HG02840 (cell line): ENCODE measurements at regions not wholly inside any gene's neighbourhood (a gene's known extent, or its start where the extent isn't known, plus 50 kb on each side); places are given as distances from the start of the nearest gene placed in this dataset.
"Not testable (repeated sequence)": the region's sequence is repeated elsewhere in the genome, so short reads cannot be mapped to it uniquely, and the experiment has no call there.

Experiments
- ATAC-seq: cut with Tn5 transposase; IDR thresholded peaks from one replicate; pipeline ENCODE4 v1.9.1; 2021; ENCODE audit warnings: mild to moderate bottlenecking, moderate library complexity, moderate number of reproducible peaks; ENCODE audit not compliant: unreplicated experiment, low FRiP score

DNA sequence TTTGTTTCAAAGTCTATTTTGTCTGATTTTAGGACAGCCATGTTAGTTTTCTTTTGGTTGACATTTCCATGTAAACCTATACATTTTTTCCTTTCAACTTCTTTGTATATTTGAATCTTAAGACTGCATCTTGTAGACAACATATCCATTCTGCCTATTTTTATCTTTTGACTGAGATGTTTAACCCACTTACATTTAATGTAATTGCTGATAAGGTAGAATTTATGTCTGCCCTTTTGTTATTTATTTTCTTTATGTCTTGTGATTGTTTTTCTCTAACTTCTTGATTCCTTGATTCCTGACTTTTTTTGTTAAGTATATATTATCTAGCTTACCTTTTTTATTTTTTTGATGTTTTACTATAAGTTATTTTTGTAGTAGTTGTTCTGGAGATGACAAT, 542.5 kb downstream of the SUCLG1 start:
- no peak for ATAC-seq

DNA sequence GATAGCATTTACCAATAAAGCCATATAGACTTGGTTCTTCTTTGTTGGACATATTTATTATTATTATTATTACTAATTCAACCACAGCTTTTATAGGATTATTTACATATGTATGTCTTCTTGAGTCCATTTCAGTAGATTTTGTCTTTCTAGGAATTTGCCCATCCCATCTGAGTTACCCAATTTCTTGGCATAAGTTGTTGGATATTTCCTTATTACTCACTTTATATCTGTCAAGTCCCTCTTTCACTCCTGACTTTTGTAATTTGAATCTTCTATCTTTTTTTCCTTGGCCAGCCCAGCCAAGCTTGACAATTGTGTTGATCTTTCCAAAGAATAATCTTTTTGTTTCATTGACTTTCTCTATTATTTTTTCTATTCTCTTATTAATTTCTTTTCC, 543.7 kb downstream of the SUCLG1 start:
- no peak for ATAC-seq

DNA sequence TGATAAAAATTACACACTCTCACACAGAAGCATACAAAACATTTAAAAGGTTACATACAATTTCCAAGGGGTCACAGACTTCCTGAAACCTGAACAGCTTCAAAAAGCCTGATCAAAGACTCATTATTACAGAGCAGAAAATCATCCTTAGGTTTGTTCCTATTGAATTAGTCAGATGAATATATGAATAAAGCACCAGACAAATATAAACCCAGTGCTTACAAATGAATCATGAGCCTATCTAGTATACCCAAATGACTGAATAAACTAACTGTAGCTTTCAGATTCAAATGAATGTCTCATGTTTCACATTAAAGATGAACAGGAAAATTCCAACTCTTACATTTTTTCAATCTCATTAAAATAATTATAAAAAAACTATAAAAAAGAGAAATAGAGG, 550.3 kb downstream of the SUCLG1 start:
- no peak for ATAC-seq

DNA sequence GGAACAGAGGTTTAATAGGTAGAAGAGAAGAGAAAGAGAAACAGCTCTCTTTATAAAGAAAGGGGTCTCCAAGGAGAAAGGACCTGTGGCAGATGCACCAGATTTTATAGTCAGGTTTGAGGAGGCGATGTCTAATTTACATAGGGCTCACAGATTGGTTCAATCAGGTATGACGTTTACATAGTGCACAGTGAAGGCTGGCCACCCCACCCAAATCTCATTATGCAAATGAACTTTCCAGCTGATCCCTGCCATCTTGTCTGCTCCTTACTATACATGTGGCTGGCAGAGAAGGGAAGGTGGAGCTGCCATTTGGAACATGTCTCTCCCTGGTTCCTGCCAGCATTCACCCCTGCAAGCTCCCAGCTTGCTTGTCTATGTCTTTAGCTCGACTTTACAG, 557.8 kb downstream of the SUCLG1 start:
- no peak for ATAC-seq

DNA sequence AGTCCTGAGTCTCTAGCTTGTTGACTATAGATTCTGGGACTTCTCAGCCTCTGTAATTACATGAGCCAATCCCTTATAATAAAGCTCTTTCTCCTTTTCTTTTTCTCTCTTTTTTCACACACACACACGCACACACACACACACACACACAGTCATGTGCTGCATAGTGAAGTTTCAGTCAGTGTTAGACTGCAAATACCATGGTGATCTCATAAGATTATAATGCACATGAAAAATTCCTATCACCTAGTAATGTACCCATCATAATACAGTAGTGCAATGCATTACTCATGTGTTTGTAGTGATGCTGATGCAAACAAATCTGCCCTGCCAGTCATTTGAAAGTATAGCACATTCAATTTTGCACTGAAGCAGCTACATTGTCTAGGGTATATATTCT, 558.2 kb downstream of the SUCLG1 start:
- ATAC-seq = no peak

DNA sequence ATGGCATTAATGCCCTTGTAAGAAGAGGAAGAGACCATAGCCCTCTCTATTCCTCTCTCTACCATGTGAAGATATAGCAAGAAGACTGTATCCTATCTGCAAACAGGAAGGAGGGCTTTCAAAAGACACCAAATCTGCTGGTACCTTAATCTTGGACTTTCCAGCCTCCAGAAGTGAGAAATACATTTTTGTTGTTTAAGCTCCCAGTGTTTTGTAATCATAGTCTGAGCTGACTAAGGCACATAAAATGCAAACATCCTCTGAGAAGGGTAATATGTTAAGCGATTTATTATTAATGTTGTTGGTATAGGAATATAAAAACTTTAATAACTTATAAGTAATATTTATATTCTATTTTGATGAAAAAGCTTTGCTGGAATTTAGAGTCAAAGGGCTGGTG, 559.8 kb downstream of the SUCLG1 start:
- no peak for ATAC-seq

DNA sequence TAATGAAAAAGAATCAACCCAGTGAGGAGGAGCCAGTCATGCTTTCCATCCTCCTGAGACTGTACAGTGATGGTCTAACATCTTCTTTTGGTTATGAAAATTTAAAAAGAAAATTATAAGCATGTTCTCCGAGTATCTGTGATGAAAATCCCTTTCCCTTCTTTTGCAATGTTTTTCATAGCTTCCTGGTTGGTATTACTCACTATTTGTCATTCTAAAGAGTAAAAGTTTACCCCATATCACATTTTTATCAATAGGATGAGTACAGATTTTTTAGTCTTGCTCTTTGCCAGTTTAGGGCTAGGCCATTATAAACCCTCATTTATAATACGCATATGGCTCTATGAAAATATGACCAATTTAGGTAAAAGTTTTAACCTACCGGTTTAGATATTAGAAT, 564.1 kb downstream of the SUCLG1 start:
- ATAC-seq = no peak

DNA sequence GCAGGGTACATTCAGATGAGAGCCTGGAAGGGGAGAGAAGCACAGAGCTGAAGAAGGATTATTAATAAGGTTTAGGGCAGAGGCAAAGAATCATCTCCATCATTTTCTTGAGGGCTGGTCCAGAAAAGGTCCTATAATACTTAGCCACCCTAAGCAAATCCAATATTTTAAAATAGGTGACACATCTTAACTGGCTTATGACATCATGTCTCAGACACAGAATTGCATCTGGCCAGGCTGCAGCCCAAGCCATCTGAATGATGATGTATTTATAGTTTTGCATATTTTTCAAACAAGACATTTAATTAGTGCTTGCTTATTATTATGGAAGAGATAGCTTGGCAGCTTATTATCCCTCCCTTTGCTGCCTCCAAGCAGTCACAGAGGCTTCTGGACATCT, 571.3 kb downstream of the SUCLG1 start:
- ATAC-seq = no peak

DNA sequence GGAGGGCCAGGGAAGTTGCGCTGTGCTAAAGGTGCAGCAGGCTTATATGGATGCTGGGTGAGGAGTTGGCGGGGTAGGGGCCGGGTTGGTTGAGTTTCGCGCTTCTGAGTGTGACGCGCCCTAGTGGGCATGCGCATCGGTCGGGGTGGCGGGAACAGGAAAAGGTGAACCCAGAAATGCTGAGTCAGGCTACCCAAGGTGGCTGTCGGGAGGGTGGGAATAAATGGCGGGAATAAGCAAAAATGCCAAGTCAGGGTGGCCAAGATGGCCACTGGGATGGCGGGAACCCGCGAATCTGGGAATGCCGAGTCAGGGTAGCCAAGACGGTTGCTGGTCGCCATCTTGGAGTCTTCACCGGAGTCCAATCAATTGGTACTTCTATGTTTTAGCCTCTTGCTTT, 580.0 kb downstream of the SUCLG1 start:
- ATAC-seq = no peak

DNA sequence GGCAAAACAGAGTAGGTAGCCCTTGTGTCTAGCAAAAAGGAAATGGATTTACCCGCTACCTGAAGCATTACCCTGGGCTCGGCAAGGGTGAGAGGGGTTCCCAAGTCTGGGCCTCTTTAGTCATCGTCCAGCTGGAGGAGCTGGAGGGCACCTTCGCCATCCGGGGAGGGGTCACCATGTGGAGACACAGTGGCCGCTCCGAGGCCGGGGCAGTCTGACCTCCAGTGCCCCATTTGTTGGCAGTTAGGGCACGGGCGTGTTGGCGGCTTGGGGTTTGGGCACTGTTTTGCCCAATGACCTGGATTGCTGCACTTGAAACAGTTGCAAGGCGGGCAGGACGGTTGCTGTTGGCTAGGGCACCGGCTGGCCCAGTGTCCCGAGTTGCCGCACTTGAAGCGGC, 581.8 kb downstream of the SUCLG1 start:
- not testable (repeated sequence) for ATAC-seq

DNA sequence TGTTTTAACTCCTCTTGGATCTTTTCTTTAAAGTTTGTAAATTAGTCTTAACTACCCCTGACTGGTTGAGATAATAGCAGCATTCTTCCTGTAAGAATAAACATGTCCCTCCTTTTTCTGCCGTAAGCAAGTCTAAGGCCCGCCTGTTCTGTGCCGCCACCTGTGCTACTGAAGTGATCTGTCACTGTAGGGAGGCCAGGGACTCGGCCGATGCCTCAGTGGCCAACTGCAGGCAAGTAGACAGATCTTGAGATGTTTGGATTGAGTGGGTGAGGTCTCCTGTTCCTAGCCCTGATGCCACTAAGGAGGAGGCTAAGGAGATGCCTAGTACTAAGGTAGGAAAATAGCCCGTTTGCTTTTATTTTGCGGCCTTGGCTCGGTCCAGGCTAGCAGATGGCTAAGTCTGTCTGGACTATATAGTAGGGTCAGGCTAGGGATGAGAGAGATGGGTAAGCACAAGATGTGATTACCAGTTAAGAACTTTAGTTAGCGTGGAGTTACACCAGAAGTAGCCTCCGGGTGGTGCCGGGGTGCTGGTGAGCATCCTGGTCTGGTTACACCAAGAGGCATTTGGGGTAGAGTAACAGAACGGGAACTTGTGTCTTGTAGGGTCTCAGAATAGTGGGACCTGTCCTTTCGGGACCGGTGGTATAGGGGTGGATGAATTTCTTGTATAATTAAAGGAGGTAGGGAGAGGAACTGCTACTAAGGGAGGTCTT, 584.2 kb downstream of the SUCLG1 start:
- no peak for ATAC-seq

DNA sequence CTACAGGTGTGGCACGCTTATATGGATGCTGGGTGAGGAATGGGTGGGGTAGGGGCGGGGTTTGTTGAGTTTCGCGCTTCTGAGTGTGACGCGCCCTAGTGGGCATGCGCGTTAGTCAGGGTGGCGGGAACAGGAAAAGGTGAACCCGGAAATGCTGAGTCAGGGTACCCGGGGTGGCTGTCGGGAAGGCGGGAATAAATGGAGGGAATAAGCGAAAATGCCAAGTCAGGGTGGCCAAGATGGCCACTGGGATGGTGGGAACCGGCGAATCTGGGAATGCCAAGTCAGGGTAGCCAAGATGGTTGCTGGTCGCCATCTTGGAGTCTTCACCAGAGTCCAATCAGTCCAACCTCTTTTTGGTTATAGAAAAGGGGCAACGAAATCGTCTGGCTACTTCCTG, 585.0 kb downstream of the SUCLG1 start:
- ATAC-seq = no peak

DNA sequence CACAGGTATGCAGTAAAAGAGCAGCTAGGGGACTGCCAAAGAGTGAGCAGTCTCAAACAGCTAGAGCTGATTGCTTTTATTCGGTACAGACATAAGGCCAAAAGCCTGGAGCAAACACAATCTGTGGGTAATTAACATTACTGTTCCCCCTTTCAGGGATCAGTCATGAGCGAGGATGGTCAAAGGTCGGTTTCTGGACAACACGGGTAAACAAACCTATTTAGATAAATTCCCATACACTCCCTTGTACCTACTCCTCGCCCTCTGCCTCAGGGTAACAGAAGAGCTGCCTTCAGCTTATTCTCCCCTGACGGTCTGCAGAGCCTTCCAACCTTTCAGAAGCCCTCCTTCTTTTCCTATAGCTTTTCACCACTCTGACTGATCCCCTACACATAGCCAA, 586.0 kb downstream of the SUCLG1 start:
- ATAC-seq = no peak

DNA sequence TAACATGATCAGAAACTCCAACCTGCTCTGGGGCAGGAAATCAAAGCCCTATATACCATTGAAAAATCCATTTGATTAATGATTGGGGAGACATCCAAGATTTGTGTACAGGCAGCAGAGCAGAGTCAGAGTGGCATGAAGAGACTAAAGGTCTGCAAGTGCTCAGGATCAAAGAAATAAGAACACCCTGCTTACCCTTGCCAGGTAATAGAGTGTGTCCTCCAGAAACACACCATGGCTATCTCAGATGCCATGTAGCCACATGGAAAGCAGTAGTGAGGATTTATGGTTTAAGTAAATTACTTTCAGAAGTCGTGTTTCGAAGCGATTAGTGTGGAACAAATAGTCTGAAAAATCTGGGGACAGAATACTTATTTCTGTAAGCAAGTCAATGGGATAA, 592.9 kb downstream of the SUCLG1 start:
- no peak for ATAC-seq

DNA sequence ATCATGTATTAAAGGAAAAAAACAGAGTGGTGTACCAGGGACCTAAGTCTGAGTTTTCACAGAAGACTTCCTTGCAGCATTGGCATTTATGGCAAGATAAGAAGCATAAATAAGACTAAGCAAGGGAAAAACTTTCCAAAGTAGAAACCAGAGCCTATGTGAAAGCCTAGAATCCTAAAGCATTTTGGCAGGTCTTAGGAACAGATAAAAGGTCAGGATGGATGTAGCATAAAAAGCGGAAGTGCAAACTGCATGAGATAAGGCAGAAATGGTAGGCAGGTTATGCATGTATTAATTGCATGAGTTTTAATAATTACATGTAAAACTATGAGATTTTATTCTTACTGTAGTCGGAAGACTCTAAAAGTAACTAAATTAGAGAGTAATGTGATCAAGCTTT, 596.5 kb downstream of the SUCLG1 start:
- no peak for ATAC-seq

DNA sequence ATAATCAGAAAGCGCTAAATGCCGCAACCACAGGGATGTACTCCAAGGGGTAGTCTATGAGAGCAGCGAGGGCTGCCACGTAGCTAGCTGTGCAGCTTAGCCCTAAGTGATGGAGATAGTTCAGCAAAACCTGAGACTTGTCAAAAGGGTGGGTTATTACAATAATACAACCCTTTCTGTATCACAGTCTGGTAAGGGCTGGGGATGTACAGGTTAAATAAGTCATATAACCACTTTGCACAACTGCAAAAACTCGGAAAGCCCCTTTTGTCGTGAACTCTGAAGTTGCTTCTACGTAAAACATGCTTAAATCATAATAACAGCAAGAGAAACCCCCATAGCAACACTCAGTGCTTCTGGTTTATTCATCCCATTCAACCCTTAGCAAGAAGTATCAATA, 598.8 kb downstream of the SUCLG1 start:
- ATAC-seq = no peak

DNA sequence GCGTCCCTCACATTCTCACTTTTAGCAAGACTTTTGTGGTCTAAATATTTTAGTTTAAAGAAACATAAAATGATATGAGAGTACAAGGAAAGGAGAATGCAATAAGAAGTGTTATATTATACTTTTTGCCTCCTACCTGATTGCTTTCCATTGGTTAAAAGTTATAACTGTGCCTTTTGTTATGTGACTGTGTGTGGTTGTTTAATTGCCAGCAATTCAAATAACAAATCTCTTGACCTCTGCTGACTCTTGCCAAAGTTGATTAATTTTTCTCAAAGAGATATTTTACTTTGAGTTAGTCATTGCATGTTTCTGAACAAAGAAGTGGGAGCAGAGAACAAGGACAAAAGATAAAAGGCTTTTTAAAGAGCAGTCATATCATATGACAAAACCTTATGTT, 599.5 kb downstream of the SUCLG1 start:
- ATAC-seq = no peak

DNA sequence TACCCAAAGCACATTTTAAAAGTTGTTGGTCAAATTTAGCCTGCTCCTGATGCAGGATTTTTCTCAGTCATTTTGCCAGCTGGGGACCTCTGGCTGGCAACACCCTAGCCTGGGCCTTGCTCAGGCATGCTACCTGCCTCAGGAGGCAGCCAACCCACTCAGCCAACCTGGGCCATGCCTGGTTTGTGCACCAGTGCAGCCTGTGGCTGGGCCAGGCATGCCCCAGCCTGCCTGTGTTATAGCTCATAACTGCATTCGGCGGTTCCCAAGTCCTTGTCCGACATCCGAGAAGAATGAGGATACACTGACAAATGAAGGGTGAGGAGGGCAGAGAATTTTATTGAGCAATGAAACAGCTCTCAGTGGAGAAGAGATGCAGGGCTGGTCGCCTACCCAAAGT, 608.0 kb downstream of the SUCLG1 start:
- no peak for ATAC-seq

DNA sequence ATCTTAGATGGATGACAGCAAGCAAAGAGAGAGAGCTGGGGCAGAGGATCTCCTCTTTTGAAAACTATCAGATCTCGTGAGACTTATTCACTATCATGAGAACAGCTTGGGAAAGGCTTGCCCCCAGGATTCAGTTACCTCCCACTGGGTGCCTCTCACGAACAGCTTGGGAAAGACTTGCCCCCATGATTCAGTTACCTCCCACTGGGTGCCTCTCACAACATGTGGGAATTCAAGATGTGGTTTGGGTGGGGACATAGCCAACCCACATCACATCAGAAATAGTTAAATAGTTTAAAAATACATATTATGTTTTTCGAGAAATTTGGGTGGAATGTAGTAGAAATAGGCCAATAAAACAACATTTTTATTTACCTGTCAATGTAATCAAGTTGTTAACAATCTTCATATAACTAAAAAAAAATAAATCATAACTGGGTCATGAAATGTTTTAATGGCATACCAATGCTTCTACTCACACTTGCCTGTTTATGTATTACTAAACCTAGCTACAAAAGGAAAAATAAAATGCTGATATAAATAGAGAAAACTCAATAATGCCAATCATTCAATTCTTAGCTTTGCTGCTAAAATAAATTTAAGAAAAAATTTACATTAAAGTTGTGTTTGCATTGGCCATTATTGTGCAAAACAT, 608.9 kb downstream of the SUCLG1 start:
- ATAC-seq = no peak

DNA sequence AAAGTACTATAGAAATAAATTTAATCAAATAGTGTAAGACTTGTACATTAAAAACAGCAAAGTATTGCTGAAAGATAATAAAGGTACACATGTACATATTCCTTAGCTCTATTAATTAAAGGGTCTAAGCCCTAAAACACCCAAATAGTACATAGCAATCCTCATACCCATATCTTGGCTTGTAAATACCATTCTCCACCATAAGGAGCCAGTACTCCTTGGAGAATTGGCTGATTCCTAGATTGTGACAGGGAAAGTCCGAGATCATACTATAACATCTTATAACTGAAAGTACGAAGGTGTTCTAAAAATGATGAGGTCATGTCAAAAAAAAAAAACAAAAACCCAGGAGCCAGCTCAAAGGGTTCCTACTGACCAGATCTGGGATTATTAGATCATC, 614.6 kb downstream of the SUCLG1 start:
- ATAC-seq = no peak

DNA sequence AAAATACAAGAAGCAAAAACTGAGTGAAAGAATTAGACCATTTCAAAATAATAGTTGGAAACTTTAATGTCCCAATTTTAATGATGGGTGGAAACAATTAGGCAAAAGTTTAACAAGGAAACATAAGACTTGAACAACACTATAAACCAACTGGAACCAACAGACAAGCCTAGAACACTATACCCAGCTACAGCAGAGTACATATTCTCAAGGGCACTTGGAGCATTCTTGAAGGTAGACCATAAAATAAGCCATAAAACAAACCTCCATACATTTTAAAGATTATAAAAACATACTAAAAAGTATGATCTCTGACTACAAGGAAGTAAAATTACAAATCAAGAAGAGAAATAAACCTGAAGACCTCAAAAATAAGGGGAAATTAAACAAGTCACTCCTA, 616.7 kb downstream of the SUCLG1 start:
- ATAC-seq = no peak

DNA sequence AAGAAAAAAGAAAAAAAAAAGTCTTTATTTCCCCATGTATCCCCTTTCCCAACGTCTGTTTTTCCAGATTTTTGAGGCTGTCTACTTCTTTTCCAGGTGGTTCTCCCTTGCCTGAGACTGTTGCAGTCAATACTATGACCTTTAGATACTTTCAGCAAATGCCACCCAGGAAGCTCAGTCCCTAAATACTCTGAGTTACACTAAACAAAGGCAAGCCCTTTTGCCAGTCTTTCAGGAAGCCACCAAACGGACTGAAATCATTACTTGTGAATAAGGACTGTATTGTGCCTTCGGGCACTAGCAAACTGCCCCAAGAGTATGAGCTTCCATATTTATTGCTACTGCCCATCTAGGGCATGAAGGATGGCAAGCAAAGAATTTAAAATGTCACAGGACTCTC, 621.3 kb downstream of the SUCLG1 start:
- ATAC-seq = no peak

DNA sequence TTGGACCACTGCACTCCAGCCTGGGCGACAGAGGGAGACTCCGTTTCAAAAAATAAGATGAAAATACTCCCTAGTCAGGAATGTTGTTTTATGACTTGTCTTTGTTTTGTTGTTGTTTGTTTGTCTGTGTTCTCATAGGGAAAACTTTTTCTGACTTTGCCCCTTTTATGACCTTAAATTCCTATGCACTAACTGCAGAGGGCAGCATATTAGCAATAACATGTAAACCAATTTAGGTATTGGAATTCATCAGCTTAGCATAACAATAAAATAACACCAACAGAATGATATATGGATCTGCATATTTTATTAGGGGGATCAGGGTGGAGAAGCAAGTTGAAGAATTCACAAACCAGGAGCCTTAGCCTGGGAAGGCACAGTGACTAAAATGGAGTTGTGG, 631.5 kb downstream of the SUCLG1 start:
- no peak for ATAC-seq
